Heart right ventricle (tissue), 16 donors: ENCODE measurements at regions not wholly inside any gene's neighbourhood (a gene's known extent, or its start where the extent isn't known, plus 50 kb on each side); places are given as distances from the start of the nearest gene placed in this dataset.

Experiments
- ATAC-seq, 8 donors: fragments of 200-7000 bp; cut with Tn5 transposase; one replicate each; pipeline ENCODE4 v1.9.1; 2020; ENCODE audit warnings: mild to moderate bottlenecking in 8 of 8, moderate library complexity in 8 of 8, moderate number of reproducible peaks in 1 of 8
- DNase-seq, 2 donors: peaks; one replicate each; pipeline ENCODE4 v3.0.0-alpha.2; 2020
- H3K27ac ChIP-seq, 10 donors: fragments of 200-600 bp; sonication (generic) in 2 of 10; one replicate each; pipeline versions ENCODE4 v1.5.0 to v1.8.0; 2020 to 2022; ENCODE audit warnings: mild to moderate bottlenecking in 3 of 10
- H3K27me3 ChIP-seq, 7 donors: fragments of 200-600 bp; one replicate each; pipeline ENCODE4 v1.8.0; 2021 to 2022; ENCODE audit warnings: mild to moderate bottlenecking in 2 of 7
- H3K36me3 ChIP-seq, 9 donors: fragments of 200-600 bp; sonication (generic) in 1 of 9; one replicate each; pipeline versions ENCODE4 v1.5.0 to v1.8.0; 2020 to 2022; ENCODE audit warnings: mild to moderate bottlenecking in 2 of 9
- H3K4me1 ChIP-seq, 9 donors: fragments of 200-600 bp; sonication (generic) in 1 of 9; one replicate each; pipeline versions ENCODE4 v1.5.0 to v1.8.0; 2020 to 2022; ENCODE audit warnings: mild to moderate bottlenecking in 4 of 9
- H3K4me3 ChIP-seq, 10 donors: fragments of 200-600 bp; sonication (generic) in 2 of 10; one replicate each; pipeline versions ENCODE4 v1.5.0 to v1.8.0; 2020 to 2022; ENCODE audit warnings: mild to moderate bottlenecking in 7 of 10, moderate library complexity in 2 of 10
- H3K9me3 ChIP-seq, 11 donors: fragments of 200-600 bp in 10 of 11; sonication (generic) in 2 of 11; one replicate each; pipeline versions ENCODE4 v1.5.0 to v1.8.0; 2013 to 2022; ENCODE audit warnings: mild to moderate bottlenecking in 2 of 11, control low read depth in 1 of 11, moderate library complexity in 1 of 11
- WGBS, 2 donors: extraction: QIAGEN DNeasy Blood & Tissue Kit; methylation state at CpG; one replicate each; pipeline ENCODE4 v1.1.7; 2013; ENCODE audit warnings: inconsistent platforms in 1 of 2; 5-methylcytosine and 5-hydroxymethylcytosine counted together
- intact Hi-C, 10 donors: fragments of 100-400 bp; cut with DNase I; formaldehyde crosslinking; loops; one replicate each; pipeline versions ENCODE4 v1.11.1 to v1.14.2; 2022
- TF ChIP-seq, protein P1 (sequence below), 9 donors: fragments of 200-600 bp; sonication (generic) in 2 of 9; IDR thresholded peaks; one replicate each; pipeline versions ENCODE4 v1.5.0 to v1.8.0; 2021 to 2022; ENCODE audit warnings: antibody characterized with exemption in 9 of 9, mild to moderate bottlenecking in 5 of 9, moderate library complexity in 1 of 9
- donor health status: Arrhythmogenic right ventricular cardiomyopathy.
- donor health status: ischemic (EF 13 %, LVEDD 7.1; RV severe dilation, severe dysfunction).
- donor health status: healthy with polysubstance abuse.
- donor health status: DM: no; HTN: yes; CAD: no.
- donor health status: DM: no; HTN: no; CAD: no.
- donor health status: ischemic (EF 25% LVEDD 6.9; RV normal size, moderate dysfunction).
- donor health status: ischemic (EF 25% LVEDD 5.7; RV mildly dilated, moderate dysfunction).
- donor health status: healthy.
- donor health status: DM: yes; HTN: yes; CAD: no.
- donor health status: Ischemic cardiomyopathy.
- donor health status: ischemic (EF 35%, LVEDD 5.7; RV mildly dilated, moderate dysfunction).
- donor health status: nonischemic (EF 11% LVEDD 7.7; RV severe dilation, severe dysfunction).
- donor health status: DM: yes; HTN: yes; CAD: no.
- donor health status: PGD.
- donor health status: ischemic (EF 29% LVEDD 5.4; RV normal size, mild dysfunction).
- donor health status: nonischemic (EF 23%, LVEDD 6.1; RV moderate dilation, normal function).

- H3K4me1 ChIP-seq: peaks cover 0 to 10% (median 0%) of the 10 kb centered on the region in 9 donors
- intact Hi-C loops: no loop called here
- H3K27me3 ChIP-seq: peaks cover 0 to 26% (median 0%) of the 10 kb centered on the region in 7 donors
- no peaks in the 10 kb centered on the region for H3K36me3 ChIP-seq
- no peak overlapping the region for H3K4me3 ChIP-seq
- ATAC-seq: no peak
- TF ChIP-seq, protein P1, sequence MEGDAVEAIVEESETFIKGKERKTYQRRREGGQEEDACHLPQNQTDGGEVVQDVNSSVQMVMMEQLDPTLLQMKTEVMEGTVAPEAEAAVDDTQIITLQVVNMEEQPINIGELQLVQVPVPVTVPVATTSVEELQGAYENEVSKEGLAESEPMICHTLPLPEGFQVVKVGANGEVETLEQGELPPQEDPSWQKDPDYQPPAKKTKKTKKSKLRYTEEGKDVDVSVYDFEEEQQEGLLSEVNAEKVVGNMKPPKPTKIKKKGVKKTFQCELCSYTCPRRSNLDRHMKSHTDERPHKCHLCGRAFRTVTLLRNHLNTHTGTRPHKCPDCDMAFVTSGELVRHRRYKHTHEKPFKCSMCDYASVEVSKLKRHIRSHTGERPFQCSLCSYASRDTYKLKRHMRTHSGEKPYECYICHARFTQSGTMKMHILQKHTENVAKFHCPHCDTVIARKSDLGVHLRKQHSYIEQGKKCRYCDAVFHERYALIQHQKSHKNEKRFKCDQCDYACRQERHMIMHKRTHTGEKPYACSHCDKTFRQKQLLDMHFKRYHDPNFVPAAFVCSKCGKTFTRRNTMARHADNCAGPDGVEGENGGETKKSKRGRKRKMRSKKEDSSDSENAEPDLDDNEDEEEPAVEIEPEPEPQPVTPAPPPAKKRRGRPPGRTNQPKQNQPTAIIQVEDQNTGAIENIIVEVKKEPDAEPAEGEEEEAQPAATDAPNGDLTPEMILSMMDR (IDR thresholded peaks at IDR 0.05): no peak
- no peak overlapping the region for H3K27ac ChIP-seq
- H3K9me3 ChIP-seq: peaks cover 0 to 24% (median 5%) of the 10 kb centered on the region in 11 donors
- no peak for DNase-seq
Measured at GRCh38 chr16:17017442-17017841, 453.3 kb downstream of the XYLT1 start.

DNA sequence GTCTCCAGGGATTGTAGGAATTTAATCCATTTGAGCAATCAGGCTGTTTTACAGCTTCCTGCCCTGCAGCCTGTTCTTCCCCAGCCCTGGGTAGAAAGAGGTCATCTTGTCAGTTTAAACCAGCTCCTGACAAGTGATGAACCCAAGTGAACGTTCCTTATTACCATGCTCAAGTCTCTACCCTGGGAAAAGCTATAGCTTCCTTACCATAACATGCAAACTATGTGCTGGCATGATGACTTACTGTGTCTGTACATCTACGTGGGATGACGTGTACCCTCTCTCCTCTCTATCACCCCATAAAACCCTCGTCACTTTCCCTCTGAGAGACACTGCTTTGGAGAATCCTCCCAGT is 452.2 kb downstream of the XYLT1 start:
- intact Hi-C loops: no loop called here
- TF ChIP-seq, protein P1 (IDR thresholded peaks at IDR 0.05): no peak
- Histone ChIP-seq H3K4me3 (no peak overlapping the region), H3K36me3 (no peaks in the 10 kb centered on the region), H3K9me3 (peaks cover 0 to 24% (median 5%) of the 10 kb centered on the region in 11 donors), H3K27ac (no peak overlapping the region), H3K27me3 (peaks cover 0 to 32% (median 6%) of the 10 kb centered on the region in 7 donors), H3K4me1 (peaks cover 0 to 3% (median 0%) of the 10 kb centered on the region in 9 donors)
- DNase-seq (no peak), ATAC-seq (no peak)
- 44 to 46% methylated on average over 4 of the region's 4 CpGs for WGBS, 2 donors

- Histone ChIP-seq H3K9me3 (peaks cover 0 to 22% (median 5%) of the 10 kb centered on the region in 11 donors), H3K4me3 (no peak overlapping the region), H3K36me3 (no peaks in the 10 kb centered on the region), H3K27ac (no peak overlapping the region), H3K4me1 (no peaks in the 10 kb centered on the region), H3K27me3 (peaks cover 0 to 33% (median 9%) of the 10 kb centered on the region in 7 donors)
- intact Hi-C loops: no loop called here
- no peak for DNase-seq
- TF ChIP-seq, protein P1 (IDR thresholded peaks at IDR 0.05): no peak
- no peak for ATAC-seq
Measured at GRCh38 chr16:17019366-17019765, 451.4 kb downstream of the XYLT1 start.

DNA sequence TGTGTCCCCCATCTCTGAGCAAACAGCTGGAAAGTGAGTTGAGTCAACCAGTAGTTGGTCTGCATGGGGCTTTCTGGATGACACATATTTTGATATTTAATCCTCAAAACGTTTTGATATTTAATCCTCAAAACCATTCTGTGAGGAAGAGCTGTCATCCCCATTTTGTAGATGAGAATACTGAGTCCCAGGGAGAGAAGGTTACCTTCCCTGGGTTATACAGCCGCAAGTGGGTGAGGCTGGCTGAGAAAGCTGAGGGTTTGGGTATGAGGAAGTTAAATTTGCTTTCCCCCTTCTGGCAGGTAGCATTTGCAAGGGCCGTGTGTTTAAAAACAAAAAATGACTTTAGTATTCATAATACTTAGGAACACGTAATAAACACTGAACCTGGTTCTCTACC is 447.2 kb downstream of the XYLT1 start:
- intact Hi-C loops: no loop called here
- DNase-seq: no peak
- H3K27me3 ChIP-seq: peaks cover 0 to 30% (median 9%) of the 10 kb centered on the region in 7 donors
- TF ChIP-seq, protein P1 (IDR thresholded peaks at IDR 0.05): no peak
- H3K9me3 ChIP-seq: peaks cover 0 to 2% (median 0%) of the 10 kb centered on the region in 11 donors
- no peaks in the 10 kb centered on the region for H3K36me3 ChIP-seq
- H3K4me1 ChIP-seq: no peaks in the 10 kb centered on the region
- H3K4me3 ChIP-seq: no peak overlapping the region
- 63 to 73% methylated on average over 4 of the region's 4 CpGs for WGBS, 2 donors
- ATAC-seq: no peak
- no peak overlapping the region for H3K27ac ChIP-seq
